GM19468 (cell line): ENCODE measurements at regions not wholly inside any gene's neighbourhood (a gene's known extent, or its start where the extent isn't known, plus 50 kb on each side); places are given as distances from the start of the nearest gene placed in this dataset.

Experiments
- ATAC-seq: cut with Tn5 transposase; IDR thresholded peaks from one replicate; pipeline ENCODE4 v1.9.1; 2021; ENCODE audit warnings: mild to moderate bottlenecking, moderate library complexity, moderate number of reproducible peaks; ENCODE audit not compliant: unreplicated experiment; ENCODE audit errors: extremely low read depth

DNA sequence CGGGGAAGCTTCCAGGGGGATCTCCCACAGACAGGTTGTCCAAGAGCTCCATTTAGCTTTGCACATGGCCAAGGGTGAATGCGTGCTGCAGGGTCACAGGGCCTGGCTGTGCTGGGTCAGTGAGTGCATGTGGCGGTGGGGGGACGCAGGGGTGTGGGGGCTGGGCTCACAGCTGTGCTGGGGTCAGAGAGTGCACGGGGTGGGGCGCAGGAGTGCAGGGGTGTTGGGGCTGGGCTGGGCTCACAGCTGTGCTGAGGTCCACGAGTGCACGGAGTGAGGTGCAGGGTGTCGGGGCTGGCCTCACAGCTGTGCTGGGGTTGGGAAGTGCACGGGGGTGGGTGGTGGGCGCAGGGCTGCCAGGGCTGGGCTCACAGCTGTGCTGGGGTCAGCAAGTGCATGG lies 557.7 kb downstream of the BRD1 start:
- ATAC-seq: no peak

DNA sequence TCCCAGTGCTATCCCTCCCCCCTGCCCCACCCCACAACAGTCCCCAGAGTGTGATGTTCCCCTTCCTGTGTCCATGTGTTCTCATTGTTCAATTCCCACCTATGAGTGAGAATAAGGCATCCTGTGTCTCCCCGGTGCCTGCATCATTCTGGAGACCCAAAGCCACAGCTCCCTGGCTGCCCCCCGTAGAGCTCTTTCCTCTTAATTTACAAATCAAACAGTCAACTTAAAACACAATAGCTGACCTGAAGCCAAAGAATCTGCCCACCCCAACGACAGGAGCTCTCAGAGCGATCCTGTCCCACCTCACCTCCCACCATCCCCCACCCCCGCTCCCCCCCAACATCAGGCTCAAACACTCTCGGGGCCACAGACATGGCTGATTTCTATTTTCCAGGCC lies 558.3 kb downstream of the BRD1 start:
- ATAC-seq: no peak

DNA sequence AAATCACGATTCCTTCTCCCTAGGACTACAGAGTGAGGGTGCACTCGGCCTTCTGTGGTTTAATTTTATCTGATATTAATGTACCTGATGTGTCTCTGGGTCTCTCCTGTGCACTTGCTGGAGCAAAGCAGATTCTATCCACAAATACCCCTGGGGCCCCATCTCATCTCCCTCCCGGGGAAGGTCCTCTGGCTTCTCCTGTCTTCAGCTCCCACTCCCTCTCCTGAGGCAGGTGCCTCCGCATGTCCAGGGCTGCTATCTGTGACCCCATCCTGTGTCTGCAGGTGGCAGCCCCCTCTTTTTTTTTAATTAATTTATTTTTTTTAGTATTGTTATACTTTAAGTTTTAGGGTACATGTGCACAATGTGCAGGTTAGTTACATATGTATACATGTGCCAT lies 558.7 kb downstream of the BRD1 start:
- no peak for ATAC-seq

DNA sequence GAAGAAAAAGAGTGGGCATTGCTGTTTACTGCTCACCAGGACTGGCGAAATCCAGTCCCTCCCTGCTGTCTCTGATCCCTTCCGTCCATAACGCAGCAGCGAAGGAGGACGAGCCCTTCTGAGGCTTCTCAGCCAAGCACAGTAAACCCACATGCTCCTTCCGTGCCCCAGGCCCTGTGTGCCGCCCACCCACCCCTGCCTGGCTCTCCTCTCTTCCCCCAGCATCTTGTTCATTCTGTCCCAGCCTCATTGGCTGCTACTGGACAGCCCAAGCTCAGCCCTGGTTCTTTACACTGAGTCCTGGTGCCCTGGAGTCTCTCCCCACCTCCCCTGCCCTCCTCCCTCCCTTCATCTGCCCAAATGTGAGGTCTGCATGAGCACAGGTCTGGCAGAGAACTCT lies 559.7 kb downstream of the BRD1 start:
- ATAC-seq: no peak

DNA sequence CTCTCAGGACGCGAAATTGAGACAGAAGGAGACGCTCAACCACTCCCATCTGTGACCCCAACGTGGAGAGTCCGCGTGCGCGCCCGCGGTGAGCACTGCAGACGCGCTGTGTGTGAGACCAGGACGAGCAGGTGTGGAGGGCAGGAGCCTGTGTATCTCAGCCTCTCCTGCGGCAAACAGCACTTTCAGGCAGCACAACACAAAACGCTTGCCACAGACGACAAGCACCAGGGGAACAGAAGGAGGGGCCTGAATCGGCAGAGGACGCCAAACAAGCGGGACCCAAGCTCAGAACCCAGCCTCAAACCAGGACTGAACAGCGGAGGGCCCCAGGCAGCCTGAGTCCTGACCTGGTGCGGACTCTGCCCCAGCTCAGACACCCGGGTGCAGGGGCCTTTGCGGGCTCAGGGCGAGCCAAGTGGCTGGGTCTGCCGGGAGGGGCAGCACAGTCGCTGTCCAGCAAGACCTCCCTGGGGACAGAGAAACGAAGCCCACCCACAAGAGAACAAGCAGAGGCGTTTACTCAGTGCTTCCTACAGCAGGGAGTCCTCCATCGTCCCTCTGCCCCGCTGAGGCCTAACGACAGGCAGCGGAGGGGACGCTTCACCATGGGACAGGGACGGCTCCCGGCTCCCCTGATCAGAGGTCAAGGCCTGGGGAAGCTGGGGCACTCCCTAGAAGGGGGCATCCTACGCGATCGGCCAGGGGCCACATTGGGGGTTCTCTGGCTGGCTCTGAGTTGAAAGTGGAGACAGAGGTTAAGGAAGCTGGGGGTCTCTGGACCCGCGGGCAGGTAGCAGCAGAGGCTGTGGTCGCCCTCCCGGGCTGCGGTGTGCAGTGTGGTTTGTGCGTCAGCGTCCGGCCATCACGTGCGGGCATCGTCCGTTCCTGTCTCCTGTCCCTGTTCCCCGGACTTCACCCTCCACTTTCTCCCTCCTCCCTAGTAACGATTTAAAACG lies 560.8 kb downstream of the BRD1 start:
- ATAC-seq: no peak

DNA sequence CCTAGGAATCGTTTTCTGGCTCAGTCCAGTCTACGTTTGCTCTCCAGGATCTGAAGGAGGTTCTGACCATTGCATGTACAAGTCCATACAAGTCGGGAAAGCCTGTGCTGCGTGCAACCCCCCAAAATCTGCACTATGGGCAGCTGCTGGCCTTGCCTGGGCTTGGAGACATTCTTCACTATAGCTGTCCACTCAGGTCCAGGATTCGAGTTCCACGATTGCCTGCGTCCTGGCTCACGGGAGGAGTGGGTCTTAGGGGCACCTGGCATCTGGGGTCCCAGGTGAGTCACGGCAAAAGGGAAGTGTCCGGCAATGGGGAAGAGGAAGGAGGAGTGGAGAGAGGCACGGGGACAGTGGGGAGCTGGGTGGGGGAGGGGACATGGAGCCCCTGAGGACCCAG lies 563.0 kb downstream of the BRD1 start:
- ATAC-seq: no peak

DNA sequence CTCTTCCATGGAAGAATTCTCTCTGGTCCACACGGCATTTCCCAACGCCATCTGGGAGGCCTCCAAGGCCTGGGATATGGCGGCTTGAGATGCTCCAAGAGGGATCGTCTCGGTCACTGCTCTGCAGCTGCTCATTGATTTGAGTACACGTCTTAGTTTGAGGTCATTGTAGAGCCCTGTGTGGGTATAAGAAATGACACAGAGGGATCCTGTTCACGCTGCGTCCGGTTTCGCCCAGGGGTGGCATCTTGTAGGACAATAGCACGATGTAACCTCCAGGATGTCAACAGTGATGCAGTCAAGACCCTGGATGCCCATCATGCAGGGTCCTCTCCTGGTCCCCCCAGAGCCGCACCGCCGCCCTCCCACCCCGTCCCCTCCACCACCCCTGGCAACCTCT lies 564.6 kb downstream of the BRD1 start:
- no peak for ATAC-seq

DNA sequence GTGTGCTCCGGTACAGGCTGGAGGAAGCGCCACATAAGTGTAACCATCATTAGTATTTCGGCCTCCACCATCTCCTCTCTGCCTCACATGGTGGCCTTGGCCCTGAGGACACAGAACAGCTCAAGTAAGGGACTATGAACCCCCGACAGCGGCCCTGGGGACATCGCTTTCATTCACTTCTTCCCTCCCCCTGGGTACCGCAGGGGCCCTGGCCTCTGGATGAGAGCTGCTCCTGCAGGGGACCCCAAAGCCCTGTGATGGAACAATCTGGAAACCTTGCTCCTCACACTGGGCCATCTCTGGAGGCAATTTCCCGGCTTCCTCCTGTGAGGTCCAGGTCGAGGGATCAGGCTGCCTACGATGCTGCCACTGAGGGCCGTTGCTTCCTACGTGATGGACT lies 565.5 kb downstream of the BRD1 start:
- ATAC-seq: no peak

DNA sequence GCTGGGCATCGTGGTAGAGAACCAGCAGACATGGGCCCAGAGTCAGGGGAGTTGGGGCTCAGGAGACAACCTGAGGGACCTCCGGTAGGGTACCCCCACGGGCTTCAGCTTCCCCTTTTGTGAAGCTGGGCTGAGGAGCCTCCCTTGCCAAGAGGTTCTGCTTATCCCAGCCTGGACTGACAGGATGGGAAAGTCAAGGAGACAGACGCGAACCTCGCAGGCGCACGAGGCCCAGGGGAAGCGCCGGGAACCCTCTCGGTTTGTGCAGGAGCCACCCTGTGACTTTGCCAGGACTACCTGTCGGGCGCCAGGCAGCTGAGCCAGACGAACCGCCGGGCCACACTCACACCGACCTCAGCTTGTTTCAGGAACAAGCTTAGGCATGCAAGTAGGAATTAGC lies 566.1 kb downstream of the BRD1 start:
- ATAC-seq: no peak

DNA sequence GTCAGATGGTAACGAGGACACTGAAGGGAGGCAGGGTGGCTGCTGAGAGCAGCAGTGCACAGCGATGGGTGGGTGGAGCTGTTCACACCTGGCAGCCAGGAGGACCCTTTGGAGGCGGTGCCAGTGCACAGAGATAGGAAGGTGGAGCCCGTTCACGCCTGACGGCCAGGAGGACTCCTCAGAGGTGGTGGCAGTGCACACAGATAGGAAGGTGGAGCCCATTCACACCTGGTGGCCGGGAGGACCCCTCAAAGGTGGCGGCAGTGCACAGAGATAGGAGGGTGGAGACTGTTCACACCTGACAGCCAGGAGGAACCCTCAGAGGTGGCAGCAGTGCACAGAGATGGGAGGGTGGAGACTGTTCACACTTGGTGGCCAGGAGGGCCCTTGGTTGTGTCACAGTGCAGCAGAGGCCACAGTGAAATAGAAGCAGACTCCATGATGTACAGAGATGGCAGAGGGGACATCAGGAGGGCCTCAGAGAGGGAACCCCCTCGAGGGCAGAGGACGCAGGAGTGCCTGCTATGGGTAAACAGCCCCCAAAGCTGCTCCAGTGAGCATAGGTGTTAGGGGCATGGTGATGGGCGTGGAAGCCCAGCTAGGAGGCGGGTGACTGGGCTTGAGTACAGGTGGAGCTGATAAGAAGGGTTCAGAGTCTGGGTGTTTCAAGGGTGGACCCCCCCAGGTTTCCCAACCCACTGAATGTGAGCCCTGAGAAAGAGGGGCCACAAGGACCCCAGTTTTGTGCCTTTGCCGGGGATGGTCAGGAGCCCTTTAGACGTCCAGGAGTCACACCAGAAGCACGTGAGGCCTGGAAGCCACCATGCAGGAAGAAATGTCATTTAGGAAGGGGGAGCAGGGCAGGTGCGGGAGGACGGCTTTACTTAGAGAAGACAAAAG lies 566.7 kb downstream of the BRD1 start:
- no peak for ATAC-seq

DNA sequence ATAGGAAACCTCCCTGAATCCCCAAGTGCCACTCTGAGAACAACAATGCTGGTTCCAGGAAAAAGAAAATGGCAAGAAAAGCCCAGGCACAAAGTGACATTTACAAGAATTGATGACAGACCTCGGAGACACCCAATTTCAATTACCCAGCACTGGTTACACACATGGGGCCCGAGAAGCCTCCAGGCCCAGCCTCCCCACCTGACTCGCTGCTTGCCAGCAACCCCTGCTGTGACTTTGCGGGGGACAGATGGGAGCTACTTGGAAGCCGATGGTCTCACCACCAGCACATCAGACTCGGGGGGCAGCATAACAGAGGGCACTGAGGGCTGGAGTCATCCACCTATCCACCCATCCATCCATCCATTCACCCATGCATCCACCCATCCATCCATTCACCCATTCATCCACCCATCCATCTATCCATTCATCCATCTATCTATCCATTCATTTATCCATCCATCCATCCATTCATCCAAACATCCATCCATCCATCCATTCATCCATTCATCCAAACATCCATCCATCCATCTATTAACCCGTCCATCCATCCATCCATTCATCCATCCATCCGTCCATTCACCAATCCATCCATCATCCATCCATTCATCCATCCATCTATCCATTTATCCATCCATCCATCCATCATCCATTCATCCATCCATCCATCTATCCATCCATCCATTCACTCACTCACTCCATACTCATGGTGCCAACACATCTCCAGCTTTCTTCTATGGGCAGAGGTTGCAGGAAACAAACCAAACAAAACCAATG lies 567.6 kb downstream of the BRD1 start:
- no peak for ATAC-seq

DNA sequence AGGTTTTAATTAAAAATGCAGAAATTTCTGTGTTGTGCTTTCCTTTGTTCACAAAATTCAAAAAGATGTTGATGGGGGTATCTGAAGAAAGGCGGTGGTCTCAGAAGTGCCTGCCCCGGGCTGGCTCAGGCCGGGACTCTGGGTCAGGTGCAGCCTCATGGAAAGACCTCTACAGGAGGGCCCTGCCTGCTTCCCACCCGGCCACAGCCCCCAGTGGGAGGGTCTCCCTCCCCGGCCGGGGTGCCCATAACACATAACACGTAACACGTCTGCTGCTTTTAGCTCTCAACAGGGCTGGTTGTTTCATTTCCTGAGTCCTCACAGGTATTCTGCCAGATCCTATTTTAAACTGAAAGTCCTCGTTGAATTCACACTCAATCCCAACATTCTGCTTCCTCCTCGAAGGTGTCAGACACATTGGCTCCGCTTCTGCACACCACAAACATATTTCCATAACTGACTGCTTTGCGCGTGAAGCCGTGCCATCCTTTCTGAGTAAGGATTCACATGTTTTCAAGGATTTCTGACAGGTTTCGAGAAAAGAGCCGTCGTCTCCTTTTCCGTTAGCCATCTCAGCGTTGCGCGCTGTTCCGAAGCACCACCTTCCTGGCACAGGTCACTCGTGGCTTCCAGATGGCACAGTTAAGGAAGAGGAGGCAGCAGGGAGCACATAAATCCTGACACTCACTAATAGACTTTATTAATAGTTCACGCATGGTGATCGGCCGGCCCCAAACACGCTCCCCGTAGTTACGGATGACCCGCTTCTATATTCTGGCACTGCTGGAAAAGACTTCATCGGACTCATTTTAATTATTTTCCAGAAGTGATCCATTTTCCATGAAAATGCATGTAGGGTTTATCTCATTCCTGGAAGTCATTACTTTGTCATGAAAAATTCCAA lies 569.3 kb downstream of the BRD1 start:
- no peak for ATAC-seq

DNA sequence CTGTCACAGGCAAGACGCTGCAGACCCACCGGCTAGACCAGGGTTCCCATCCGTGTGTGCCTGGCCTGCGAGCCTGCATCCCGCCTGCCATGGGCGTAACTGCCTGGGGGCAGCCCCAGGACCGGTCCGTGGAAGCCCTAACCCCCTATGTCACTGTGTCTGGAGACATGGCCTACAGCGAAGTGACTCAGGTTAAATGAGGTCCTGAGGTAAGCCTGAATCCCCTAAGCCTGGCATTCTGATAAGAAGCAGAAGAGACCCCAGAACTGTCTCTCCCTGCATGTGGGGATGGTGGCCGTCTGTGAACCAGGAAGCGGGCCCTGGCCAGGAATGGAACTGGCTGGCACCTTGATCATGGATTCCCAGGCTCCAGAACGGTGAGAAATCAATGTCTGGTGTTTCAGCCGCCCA lies 570.1 kb downstream of the BRD1 start:
- no peak for ATAC-seq

DNA sequence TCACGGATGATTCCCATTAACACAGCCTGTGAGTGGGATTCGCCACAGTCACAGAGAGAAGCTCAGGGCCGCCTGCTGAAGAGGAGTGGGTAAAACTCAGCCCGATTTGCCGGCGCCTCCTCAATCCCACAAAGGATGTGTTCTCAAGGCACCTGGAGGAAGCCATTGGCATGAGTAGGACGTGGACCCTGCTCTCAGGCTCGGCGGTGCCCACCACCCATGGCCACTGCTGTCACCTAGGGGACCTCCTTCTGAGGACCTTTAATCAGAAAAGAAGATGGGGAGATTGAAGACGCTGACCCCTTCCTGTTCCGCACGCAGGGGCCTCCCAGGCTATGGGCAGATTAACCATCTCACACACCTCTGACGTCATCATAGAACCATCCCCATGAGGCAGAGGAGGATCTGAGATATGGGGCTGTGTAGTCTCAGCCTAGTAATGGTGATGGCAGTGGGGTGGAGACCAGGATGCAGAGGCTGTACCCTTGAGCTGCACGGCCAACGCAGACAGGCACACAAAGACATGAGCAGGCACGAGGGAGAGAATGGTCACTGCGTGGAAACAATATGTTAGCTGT lies 571.8 kb downstream of the BRD1 start:
- no peak for ATAC-seq

DNA sequence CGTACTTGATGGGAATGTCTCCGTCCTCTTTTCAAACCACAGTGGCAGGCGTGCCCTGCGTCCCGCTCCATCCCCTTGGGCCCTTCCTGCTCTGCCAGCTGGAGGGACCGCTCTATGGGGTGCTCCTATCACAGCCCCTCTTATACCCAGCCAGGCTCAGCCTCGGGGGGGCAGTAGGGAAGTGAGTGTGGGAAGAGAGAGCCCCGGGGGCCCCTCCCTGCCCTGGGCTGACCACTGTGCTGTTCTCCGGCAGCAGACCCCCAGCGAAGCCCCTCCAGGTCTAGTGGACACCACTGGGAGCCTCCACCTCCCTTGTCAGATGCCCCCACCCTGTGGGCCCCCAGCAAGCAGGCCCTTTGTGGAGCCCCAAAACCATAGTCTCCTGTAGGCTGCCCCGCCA lies 572.5 kb downstream of the BRD1 start:
- no peak for ATAC-seq

DNA sequence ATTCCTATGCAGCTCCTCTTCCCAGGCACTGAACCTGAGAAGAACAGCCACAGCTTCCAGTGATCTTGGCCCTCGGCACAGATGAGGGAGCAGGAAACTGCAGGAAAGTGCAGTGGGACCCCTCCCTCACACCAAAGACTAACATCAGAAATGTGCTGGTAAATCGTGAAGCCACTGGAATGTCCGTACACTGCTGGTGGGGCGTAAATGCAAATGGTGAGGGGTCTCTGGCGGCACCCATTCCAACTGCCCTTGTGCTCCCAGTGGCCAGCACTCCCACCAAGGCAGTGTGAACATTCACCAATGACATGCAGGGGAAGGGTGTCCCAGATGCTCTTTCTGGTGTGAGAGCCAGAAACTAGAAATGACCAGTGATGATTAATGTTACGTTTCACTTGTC lies 574.0 kb downstream of the BRD1 start:
- no peak for ATAC-seq

DNA sequence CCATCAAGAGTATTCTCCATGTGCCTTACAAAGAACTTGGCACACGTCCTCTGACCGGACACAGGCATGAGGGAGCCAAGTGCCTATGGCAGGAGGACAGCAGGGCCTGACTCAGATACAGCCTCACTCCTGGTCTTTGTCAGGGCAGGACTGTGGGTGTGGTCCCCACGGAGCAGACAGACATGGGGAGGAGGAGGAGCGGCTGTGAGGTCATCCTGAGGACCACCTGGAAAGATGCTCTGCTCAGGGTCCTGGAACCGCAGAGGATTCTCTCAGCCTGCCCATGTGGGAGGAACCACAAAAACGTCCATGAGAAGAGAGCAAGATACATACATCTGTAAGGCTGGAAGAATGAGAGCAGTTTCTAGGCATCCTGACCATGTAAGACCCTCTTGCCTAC lies 576.3 kb downstream of the BRD1 start:
- no peak for ATAC-seq

DNA sequence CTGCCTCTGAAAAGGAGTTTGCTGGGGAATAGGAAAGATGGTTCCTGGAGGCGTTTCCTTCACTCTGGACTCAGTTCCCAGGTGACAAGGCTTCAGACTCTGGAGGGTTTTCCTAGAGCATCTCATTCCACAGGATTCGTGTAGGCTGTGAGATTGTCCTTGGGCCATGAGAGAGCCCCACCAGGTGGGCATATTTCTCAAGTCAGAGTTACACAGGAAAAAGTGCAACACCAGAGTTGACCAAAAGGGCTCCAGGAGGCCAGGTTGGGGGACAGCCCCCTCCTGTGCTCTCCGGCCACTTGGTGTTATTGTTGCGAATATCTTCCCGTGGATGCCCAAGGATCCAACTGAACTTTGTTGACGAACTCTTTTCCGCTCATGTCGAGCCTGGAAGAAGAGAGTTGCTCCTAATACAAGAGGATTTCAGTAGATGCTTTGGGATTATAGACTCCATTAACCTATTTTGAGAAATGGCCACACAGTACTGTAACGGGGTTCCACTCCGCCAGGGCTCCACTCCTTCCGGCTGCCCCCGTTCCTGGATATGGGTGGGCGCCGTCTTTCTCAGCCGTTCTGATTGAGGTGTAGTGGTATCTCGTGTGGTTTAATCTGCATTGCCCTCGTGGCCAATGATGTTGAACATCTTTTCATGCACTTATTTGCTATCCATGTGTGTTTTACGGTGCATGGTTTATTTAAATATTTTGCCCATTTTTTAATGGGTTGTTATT lies 580.3 kb downstream of the BRD1 start:
- no peak for ATAC-seq
